NCI-H748 (cell line): ENCODE measurements at regions not wholly inside any gene's neighbourhood (a gene's known extent, or its start where the extent isn't known, plus 50 kb on each side); places are given as distances from the start of the nearest gene placed in this dataset.

Source experiments
- DNase-seq: peaks from one replicate; lab custom pipeline; 2025; ENCODE audit not compliant: unreplicated experiment; lab: John Stamatoyannopoulos, UW

DNA sequence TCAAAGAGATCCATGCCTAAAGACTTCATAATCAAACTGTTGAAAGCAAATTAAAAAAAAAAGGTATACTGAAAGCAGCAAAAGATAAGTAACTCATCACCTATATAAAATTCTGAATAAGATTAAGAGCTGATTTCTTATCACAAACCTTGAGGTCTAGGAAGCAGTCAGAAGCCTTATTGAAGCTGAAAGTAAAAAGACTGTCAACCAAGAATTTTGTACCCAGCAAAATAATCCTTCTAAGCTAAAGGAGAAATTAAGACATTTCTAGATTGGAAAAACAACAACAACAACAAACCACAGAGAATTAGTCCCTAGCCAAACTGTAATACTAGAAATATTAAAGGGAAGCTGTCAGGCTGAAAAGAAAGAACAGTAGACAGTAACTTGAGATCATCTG is 622.9 kb downstream of the PCDH7 start:
- DNase-seq = peak; percentile 21

DNA sequence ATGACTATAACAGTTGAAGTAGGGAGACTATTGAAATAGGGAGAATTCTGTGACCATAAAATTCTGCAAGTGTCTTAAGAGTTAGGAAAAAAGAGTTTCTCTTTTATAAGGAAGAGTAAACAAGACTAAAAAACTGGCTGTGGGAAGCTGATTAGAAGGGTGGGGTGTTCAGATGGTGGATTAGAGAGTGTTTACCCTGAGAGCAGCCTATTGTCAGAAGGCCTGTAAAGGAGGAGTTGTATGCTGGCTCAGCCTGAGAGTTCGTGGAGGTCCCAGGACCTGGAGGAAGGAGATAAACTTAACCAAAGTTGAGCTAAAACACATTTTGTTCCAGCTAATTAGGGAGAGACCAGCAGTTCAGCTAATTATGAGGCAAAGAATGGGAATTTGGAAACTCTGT is 629.7 kb downstream of the PCDH7 start:
- peak; percentile 16 for DNase-seq

DNA sequence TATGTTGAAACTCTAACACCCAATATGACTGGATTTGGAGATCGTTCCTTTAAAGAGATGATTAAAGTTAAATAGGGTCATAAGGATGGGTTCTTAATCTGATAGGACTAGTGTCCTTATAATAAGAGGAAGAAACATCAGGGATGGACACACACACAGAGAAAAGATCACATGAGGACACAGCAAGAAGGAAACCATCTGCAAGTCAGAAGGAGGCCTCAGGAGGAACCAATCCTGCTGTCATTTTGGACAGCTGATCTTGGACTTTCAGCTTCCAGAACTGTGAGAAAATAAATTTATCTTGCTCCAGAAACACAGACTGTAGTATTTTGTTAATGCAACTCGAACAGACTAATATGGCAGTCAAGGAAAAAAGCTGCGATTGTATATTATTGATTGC is 631.5 kb downstream of the PCDH7 start:
- DNase-seq = no peak

DNA sequence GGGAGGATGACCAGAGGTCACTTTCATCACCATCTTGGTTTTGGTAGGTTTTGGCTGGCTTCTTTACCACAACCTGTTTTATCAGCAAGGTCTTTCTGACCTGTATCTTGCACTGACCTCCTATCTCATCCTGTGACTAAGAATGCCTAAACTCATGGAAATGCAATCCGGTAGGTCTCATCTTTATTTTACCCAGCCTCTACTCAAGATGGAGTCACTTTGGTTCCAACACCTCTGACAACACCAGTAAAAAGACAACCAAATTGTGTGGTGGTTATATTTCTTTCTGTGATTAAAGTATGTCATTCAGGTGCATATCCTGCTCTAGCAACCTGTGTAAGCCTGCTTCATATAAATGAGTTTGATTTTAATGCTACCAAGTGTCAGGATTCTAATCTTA is 636.7 kb downstream of the PCDH7 start:
- no peak for DNase-seq

DNA sequence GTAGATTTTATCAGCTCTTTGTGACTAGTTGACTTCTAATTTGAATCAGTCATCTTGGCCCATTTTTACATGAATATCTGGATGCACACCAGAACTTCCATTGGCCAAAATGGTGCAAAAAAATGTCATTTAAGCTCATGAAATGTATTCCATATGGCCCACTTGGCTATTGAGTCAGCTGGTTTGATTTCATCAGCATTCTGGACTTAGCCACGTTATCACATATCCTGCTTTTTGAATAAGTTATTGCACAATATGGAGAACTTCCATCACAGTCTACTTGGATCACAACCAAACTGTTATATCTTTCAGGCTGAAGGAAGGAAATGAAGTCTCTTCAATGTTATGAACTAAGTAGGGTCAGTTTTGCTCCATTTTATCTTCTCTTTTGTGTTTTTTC is 640.6 kb downstream of the PCDH7 start:
- DNase-seq = no peak

DNA sequence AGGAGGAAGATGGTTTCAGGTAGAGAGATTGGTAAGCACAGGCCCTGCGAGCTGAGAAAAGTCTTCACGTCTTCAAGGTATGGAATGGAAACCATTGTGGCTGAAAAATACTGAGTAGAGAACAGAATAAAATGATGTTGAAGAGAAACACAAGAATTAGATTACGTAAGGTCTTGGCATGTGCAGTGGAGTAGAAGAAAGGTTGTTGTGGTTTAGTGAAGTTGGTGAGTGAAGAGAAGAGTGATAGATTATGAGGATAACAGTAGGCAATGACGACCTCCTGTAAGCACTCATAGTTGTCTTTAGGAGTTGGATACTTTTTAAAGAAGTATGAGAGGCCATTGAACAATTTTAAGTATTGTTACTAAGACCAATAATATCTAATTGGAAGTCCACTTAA is 642.6 kb downstream of the PCDH7 start:
- DNase-seq = no peak

DNA sequence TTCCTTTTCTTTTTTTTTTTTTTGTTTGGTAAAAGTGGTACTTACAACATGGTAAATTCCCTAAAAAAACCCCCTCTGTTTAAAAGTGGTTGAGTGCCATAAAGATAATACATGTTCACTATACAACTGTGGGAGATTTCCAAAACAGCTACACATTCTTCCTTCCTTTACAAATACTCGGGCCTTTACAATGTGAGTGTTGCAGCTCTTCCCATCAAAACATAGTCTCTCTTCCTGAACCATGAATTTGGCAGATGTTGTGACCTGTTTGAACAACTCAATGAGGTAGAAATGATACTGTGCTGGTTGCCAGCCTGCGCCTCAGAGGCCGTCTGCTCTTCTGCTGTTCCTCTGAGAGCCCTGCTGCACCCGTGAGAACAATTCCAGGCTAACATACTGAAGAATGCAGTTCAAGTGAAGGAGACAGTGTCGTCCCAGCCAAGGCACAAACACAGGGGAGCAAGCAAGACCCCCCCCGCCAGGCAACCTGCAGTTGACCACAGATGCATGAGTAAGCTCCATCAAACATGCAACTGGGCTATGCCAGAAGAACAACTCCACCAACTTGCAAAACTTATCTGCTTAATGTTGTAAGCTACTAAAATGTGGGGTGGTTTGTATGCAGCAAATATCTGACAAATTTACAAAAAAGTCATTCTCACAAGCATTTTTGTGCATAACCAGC is 645.0 kb downstream of the PCDH7 start:
- no peak for DNase-seq

DNA sequence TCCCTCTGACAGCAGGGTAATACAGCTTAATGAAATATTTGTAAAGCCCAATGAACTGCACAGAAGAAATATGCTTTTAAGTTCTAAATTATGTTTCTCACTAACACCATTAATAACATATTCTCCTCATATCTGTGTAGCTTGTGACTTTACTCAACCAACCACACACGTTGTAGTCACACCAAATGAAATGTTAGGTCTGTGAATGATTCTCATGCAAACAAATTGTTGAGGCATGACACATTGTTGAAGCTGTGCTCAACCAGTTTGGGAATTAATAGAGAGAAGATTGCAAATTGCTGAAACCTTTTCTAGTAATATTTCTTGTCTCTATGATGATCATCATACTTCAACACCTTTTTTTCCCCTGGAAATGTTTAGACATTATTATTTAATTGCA is 645.9 kb downstream of the PCDH7 start:
- no peak for DNase-seq

DNA sequence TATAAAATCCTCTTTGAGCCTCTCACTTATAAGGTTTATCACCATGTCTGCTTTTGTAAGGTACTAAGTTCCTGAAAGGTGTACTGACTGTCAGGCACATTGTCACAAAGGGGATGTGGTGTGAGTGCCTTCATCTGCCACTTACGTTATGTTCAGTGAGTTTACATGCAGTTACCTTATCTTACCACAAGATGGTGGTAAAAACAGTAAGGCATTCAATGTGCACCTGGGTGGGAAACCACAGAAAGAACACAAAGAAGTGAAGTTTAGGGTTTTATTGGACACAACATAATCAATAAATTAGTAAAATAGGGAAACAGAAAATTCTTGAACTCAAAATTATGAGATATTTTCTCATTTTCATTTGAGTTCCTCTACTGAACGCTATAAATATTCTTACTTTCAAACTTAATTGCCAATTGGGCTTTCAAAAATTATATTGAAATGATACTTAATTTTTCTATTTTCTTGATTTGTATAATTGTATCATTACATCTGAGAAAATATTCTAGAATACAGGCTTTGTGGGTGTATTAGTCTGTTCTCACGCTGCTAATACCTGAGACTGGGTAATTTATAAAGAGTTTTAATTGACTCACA is 650.8 kb downstream of the PCDH7 start:
- peak; percentile 70 for DNase-seq

DNA sequence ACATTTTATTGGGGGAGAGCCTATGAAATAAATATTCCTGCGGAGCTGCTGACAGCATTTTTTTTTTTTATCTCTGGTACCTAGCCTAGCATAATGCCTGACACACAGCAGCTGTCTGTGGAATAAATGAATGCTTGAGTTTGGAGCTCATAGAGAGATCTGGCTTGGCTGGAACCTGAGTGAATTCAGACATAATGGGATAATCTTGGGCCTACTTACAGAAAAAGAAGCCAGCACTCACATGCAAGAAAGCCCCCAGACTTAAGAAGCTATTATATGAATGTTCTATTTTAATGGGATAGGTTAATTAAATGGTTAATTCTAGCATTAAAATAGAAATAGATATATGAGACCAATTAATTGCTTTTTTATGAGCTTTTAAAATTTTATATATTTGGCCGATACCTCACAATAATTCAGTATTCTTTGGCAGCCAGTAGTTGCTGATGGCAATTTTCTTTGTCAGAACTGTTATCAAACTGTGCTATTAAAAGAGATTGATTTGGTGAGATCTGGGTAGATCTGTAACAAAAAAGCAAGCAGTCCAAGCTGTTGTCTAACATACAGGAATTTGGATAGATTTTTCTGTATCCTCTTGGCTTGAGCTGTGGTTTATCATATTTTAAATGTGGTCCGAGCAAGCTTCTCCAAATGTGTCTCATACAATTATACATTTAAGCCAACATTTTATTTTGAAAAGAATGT is 654.2 kb downstream of the PCDH7 start:
- no peak for DNase-seq

DNA sequence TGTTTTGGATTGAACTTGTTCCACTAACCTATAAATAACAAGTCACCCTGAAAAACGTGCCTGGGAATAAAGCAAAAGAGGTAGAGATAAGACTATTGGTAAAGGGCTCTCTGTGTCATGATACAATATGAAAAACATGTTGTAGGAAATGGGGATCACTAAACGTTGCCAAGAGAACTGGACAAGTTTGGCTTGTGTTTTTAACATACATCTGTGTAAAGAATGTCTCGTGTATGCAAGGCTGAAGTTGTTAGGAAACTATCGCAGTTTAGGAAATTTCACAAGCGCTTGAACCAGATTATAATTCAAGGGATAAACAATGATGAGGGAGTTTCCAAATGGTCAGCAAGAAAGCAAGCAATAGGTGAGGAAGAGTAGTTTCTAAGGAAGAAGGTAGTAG is 655.8 kb downstream of the PCDH7 start:
- DNase-seq = no peak

DNA sequence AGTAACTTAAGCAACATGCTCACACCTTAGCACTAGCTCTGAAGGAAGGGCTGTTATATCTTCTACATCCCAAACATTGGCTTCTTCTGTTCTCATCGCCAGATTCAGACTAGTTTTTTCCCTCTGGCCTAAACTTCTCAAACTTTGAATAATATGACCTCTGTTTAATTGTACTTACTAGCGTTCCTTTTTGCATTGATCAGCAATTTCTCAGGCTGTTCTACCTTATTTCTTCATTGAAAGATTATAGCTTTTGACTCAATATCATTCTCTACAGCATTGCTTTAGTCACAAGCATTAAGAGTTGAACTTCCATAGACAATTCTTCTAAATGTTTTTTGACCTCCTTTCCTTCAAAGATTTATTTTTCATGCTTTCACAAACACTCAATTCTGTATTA is 659.2 kb downstream of the PCDH7 start:
- no peak for DNase-seq

DNA sequence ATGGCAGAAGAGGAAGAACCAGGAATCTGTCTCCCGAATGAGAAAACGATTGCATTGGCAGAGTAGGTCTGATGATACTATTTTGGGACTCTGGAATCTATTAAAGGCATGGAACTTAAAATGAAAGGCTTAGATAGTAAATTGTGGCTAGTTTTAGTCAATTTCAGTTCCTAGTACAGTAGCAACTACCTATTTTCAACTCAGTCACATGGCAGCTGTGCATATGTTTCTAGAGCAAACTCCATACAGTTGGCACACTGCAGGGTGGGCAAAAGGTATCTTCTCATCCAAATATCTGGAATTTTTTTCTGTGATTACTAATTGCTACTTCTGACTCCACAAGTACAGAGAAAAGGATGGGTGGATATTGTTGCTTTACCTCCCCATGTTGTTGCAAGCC is 663.6 kb downstream of the PCDH7 start:
- no peak for DNase-seq

DNA sequence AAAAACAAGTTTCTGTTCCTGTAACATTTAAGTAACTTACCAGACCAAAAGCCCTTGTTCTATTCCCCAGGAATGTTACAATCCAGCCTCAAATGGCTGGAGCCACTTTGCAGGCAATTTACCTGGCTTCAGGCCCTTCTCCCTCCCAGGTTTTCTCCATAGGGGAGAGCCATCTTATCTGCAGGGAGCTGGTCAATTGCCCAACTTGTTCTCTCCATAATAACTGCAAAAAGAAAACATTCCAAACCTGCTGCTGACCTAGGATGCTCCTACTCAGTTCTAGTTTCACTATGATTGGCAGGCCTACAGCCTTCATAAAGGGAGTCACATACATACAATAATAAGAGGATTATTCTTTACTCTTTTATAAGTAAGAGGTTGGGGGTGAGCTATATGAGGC is 670.7 kb downstream of the PCDH7 start:
- DNase-seq = no peak

DNA sequence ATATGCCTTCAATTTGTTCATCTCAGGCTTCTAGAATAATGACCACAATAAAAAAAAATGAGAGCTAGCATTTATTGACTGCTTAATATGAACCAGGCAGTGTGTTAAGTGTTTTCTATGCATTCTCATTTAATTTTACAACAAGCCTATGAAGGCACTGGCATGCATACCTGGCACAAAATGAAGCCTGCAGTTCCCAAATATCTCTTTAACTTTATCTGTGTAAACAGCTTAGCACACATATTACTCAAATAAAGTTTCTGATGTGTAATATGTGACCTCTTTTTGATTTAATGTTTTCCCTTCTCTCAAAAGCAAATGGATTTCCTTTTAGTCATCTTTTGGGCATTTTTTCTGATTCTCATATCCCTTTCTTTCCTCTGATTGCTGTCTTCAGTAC is 671.8 kb downstream of the PCDH7 start:
- DNase-seq = no peak

DNA sequence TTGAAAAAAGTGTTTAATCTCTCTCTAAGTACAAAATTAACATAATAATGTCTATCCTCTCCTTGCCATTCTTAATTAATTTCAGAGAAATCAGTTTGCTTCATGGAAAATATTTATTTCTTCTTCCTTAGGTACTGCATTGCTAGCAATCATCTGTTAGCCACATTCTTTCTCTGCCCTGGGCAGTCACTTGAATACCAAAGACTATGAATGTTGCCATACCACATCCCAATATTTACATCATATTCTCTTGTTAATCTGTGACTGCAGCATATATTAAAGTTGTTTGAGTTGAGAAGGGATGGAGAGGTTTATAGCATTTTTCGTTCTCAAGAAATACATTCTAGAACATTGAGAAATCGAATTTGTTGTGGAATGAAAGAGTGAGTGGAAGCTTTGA is 672.8 kb downstream of the PCDH7 start:
- no peak for DNase-seq

DNA sequence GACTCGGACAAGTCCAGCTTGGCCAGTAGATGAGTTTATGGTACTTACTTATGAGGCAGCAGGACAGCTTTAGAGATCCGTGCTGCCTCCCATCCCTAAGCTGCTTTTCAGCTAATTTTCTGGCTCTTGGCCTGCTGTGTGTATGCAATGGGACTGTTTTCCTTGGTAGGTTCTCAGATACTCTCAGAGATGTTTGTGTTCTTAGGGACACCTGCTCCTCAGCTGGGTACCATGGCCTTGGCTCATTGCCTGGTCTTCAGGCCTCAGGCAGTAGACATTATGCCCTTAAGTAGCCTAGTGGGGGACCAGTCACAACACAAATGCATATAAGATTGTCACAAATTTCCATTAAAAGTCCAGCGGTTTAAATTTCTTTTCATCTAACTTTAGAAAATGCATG is 688.0 kb downstream of the PCDH7 start:
- DNase-seq = peak; percentile 76

DNA sequence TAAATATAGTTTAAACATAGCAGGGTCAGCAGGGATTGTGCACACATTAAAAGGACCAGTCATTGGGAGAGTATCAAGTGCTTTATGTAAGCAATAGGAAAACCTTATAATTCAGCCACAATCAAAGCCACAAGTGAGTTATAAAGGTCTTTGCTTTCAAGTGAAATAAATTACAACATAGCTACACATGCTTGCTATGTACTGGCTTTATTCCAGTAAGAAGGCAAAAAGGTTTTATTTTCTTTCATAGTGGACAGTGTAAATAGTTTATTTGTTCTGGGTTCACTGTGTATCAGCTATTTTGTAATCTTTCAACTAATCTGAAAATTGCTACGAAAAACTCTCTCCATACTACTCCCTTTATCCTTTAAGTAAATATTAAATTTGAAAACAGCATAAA is 691.4 kb downstream of the PCDH7 start:
- no peak for DNase-seq

DNA sequence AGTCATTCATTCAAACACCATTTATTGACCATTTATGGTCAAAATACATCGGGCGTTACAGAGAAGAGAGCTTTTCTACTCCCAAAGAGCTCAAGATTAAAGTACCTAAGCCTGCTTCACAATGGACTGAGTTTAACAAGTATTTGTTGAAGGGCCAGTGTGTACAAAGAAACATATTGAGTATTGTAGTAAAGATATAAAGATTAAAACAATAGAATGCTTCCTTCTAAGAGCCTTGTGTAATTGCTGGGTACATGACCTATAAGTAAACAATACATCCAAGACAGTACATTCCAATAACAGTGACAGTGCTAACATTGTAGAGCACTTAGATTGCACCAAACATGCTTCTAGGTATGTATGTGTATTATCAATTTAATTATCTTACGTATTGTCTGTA is 695.5 kb downstream of the PCDH7 start:
- no peak for DNase-seq

DNA sequence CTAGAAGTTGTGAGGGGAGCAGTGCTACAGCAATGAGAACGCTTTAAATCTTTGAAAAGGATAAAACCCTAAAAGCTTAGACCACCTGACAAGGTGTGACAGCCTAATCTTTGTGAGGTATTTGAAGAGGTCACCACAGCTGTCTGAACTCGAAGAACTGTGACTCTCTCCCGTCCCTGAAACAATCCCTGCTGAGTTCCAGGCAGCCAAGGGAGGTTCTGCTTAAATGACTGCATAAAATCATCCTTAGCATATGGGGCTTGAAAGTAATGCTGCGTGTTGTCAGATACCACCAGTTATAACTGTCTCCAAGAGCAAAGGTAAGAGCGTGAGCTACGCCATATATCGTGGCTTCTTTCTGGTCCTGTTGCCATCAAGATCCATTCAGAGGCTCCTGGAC is 696.3 kb downstream of the PCDH7 start:
- no peak for DNase-seq

DNA sequence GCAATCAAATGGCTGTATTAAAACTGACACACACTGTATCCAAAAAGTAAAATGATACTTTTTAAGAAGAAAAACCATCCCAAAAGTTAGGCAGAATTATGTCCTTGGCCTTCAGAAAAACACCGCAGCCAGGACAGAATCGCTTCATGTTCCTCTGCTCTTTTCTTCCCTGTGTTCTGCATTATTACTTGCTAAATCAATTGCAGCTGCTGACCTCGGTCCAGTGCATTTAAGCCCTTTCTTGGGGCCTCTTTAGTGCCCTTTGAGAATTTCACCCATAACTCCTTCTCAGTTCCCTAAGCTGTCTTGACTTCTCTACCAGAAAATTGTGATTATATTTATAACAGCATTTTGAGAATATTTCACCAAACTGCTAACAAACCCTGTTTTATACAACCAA is 696.9 kb downstream of the PCDH7 start:
- DNase-seq = no peak

DNA sequence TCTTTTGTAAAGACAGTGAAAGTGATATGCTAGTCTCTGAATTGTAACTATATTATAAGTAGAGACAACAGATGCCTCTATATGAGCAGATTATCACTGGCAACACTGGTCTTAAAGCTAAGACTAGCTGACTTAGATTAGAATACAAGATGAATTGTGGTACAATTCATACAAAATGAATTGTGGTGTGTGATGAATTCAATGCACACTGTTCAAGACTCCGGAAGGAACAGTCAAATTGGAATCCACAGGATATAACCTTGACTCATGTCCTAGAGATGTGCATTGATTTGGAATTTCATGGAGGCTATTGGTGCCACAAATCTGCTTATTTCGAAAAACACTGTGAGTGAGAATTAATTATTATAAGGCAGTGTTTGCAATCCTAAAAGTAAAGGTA is 701.8 kb downstream of the PCDH7 start:
- DNase-seq = no peak

DNA sequence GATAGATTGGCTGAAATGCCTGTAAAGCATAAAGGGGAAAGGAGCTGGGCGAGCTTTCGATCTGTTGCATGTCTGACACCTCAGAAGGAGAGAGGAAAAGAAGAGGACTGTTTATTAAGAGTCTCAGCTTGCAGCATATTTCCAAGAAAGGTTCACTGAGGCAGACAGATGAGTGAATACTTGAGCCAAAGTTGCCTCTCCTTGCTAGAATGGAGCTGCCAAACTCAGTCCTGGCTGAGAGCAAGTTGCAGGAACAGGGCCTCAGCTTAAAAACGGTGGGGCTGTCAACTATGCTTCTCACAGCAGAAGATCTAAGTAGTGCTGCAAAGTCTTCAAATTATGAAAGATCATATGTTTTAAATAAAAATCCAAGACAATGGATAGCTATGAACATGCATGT is 707.5 kb downstream of the PCDH7 start:
- no peak for DNase-seq
